ENCODE measurements at regions not wholly inside any gene's neighbourhood (a gene's known extent, or its start where the extent isn't known, plus 50 kb on each side); places are given as distances from the start of the nearest gene placed in this dataset.
A peak's percentile ranks its signal among the peaks of the same experiment; 100 is the strongest.

GRCh38 chr9:129311643-129312042, 133.6 kb upstream of the IER5L start:
- no peaks in the 10 kb centered on the region for H3K36me3 ChIP-seq
- DNase-seq (peak in 2 of 3 donors; percentile 24 to 36), ATAC-seq (no peak)
- no CpG with 5 or more reads among the region's 4 CpGs for WGBS (ENCODE audit: insufficient coverage, low coverage, low lambda C conversion rate, missing lambda C conversion rate)
- peaks cover 0 to 20% (median 10%) of the 10 kb centered on the region in 4 donors for H3K4me1 ChIP-seq
- H3K27ac ChIP-seq, result no peak overlapping the region
- intact Hi-C loops (cut with DNase I), result no loop called here
- no peaks in the 10 kb centered on the region for H3K9me3 ChIP-seq
- no peak overlapping the region for H3K4me3 ChIP-seq
- TF ChIP-seq POLR2A (IDR thresholded peaks at IDR 0.05), result no peak
- TF ChIP-seq CTCF (IDR thresholded peaks at IDR 0.05), result no peak
- H3K27me3 ChIP-seq, result no peaks in the 10 kb centered on the region

GRCh38 chr9:129310666-129311350, 132.7 kb upstream of the IER5L start:
- H3K4me3 ChIP-seq, result no peak overlapping the region
- DNase-seq (peak in 2 of 3 donors; percentile 20 to 23), ATAC-seq (no peak)
- no peaks in the 10 kb centered on the region for H3K36me3 ChIP-seq
- no peaks in the 10 kb centered on the region for H3K27me3 ChIP-seq
- TF ChIP-seq CTCF (IDR thresholded peaks at IDR 0.05) (no peak), POLR2A (IDR thresholded peaks at IDR 0.05) (no peak)
- H3K9me3 ChIP-seq, result no peaks in the 10 kb centered on the region
- WGBS (ENCODE audit: insufficient coverage, low coverage, low lambda C conversion rate, missing lambda C conversion rate), result 77% methylated on average over 5 of the region's 7 CpGs
- intact Hi-C loops (cut with DNase I), result no loop called here
- peaks cover 0 to 13% (median 6%) of the 10 kb centered on the region in 4 donors for H3K4me1 ChIP-seq
- H3K27ac ChIP-seq, result no peak overlapping the region

- intact Hi-C loops (cut with DNase I), result no loop called here
- no peaks in the 10 kb centered on the region for H3K27me3 ChIP-seq
- H3K4me3 ChIP-seq, result no peak overlapping the region
- ATAC-seq, result no peak
- DNase-seq, result peak; percentile 5 to 23 (median 8)
- WGBS (ENCODE audit: insufficient coverage, low coverage, low lambda C conversion rate, missing lambda C conversion rate), result 83% methylated on average over 2 of the region's 5 CpGs
- no peak for TF ChIP-seq POLR2A (IDR thresholded peaks at IDR 0.05)
- no peak for TF ChIP-seq CTCF (IDR thresholded peaks at IDR 0.05)
- no peak overlapping the region for H3K27ac ChIP-seq
- H3K9me3 ChIP-seq, result no peaks in the 10 kb centered on the region
- H3K4me1 ChIP-seq, result peaks cover 0 to 4% (median 1%) of the 10 kb centered on the region in 4 donors
- H3K36me3 ChIP-seq, result no peaks in the 10 kb centered on the region
Measured at GRCh38 chr9:129309906-129310305, 131.8 kb upstream of the IER5L start.

- DNase-seq (peak; percentile 9 to 28 (median 26)), ATAC-seq (no peak)
- 89% methylated on average over 3 of the region's 8 CpGs for WGBS (ENCODE audit: insufficient coverage, low coverage, low lambda C conversion rate, missing lambda C conversion rate)
Measured at GRCh38 chr9:129309041-129309430, 131.0 kb upstream of the IER5L start.

More at GRCh38 chr9:129309041-129309430, 131.0 kb upstream of the IER5L start:
- Histone ChIP-seq H3K27ac (no peak overlapping the region), H3K9me3 (no peaks in the 10 kb centered on the region), H3K4me1 (no peaks in the 10 kb centered on the region), H3K27me3 (no peaks in the 10 kb centered on the region), H3K4me3 (no peak overlapping the region), H3K36me3 (no peaks in the 10 kb centered on the region)
- intact Hi-C loops (cut with DNase I), result no loop called here
- TF ChIP-seq CTCF (IDR thresholded peaks at IDR 0.05) (no peak), POLR2A (IDR thresholded peaks at IDR 0.05) (no peak)
